AG09319 (cell line): ENCODE measurements at regions not wholly inside any gene's neighbourhood (a gene's known extent, or its start where the extent isn't known, plus 50 kb on each side); places are given as distances from the start of the nearest gene placed in this dataset.

Experiments used
- DNase-seq: peaks from one replicate; pipeline ENCODE4 v3.0.0-alpha.2; 2010; ENCODE audit warnings: low read depth; ENCODE audit errors: extremely low read depth
- TF ChIP-seq, protein P1 (sequence below): IDR thresholded peaks from 2 replicates; pipeline ENCODE4 v1.5.1; 2011; ENCODE audit warnings: low read depth, mild to moderate bottlenecking, inconsistent platforms, low read length, moderate library complexity

DNA sequence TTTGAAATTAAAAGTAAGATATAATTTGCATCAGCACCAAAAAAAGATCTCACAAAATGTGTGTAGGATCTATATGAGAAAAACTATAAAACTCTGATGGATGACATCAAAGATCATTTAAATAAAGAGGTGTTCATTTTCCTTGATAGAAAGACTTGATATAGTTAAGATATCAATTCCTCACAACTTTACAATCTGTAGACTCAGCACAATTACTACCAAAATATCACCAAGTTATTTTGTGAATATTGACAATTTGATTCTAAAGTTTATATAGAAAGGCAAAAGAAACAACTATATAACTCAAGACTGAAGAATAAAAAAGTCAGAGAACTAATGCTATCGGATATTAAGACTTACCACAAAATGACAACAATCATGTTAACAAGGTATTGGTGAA lies 638.9 kb downstream of the HS3ST4 start:
- DNase-seq = no peak
- TF ChIP-seq, protein P1, sequence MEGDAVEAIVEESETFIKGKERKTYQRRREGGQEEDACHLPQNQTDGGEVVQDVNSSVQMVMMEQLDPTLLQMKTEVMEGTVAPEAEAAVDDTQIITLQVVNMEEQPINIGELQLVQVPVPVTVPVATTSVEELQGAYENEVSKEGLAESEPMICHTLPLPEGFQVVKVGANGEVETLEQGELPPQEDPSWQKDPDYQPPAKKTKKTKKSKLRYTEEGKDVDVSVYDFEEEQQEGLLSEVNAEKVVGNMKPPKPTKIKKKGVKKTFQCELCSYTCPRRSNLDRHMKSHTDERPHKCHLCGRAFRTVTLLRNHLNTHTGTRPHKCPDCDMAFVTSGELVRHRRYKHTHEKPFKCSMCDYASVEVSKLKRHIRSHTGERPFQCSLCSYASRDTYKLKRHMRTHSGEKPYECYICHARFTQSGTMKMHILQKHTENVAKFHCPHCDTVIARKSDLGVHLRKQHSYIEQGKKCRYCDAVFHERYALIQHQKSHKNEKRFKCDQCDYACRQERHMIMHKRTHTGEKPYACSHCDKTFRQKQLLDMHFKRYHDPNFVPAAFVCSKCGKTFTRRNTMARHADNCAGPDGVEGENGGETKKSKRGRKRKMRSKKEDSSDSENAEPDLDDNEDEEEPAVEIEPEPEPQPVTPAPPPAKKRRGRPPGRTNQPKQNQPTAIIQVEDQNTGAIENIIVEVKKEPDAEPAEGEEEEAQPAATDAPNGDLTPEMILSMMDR = no peak

DNA sequence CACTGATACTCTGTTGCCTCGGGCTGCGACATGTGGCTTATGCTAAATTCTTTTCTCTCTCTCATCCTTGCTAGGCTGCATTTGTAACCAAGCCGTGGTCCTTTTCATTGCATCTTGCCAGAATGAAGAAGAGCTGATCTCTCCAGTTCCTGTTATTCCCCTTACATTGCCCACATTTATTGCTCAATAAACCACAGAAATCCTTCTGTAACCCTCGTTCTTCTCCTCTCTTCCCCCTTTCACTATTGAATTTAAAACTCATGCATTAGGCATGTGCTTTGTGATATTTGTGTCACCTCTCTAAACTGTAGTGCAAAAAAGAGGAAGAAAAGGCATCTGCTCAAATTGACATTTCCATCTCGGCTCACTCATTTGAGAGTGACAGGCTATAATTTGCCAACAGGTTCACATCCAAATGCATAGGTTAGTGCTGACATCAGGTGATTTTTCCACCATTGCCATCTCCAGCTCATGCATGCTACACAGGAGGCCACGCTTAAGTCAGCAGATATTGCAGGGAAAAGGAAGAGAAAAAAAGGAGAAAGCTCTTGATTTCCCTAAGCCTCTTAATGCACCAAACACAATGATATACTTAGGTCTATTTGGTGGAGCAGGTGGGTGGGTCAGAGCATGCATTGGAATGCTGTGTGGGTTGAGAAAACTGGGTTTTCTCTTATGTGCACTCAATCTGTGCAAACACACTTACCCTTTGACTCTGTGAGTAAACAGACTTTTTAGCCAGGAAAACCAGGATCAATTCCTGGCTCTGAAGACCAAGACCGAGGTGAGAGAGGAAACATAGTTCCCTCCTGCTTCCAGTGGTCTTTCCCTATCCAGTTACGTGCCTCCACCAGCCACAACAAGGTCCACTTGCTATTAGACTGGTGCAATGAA lies 642.7 kb downstream of the HS3ST4 start:
- no peak for DNase-seq
- TF ChIP-seq, protein P1 = no peak

DNA sequence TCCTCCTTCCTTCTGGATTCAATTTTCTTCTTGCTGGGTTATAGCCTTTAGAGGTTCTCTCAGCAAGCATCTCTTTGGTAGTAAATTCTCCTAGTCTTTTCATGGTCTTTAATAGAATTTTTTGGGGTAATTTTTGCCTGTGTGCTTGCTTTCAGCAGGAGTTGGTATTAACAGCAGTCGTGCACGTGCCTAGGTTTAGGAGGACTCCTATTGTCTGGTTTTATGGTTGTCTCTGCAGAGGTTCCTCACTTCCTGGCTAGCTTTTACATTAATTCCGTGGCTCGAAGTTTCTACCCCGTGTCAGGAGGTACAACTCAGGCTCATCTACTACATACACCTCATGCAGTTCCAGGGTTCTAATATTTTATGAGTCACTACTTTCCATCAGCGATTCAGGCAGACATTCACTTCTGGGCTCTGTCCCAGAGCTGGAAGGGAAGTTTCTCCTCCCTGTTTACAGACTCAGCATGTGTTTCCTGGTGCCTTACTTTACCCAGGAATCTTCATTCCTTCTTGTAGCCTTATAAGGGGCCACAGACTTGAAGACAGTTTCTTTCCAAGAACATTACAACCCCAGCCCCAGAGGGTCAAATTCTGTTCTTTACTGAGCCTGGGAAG lies 643.6 kb downstream of the HS3ST4 start:
- DNase-seq = no peak
- TF ChIP-seq, protein P1 = no peak

DNA sequence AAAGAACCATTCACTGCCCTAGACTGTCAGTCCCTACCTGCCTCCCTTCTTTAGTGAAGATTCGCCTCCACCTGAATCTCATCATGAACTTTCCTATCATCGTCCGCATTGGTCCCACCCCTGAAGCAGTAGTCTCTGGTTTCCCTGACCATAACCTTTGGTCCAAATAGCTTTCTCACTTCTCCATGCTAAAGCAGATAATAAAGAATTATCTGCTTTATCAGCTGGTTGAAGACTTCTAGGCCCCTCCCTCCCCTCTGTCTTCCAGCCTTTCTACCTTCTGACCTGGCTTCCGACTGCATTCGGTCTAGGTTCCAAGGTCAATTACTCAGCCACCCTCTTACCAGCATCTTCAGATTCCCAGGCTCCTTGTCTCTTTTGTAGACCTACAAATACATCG lies 650.9 kb downstream of the HS3ST4 start:
- DNase-seq = no peak
- TF ChIP-seq, protein P1 = no peak

DNA sequence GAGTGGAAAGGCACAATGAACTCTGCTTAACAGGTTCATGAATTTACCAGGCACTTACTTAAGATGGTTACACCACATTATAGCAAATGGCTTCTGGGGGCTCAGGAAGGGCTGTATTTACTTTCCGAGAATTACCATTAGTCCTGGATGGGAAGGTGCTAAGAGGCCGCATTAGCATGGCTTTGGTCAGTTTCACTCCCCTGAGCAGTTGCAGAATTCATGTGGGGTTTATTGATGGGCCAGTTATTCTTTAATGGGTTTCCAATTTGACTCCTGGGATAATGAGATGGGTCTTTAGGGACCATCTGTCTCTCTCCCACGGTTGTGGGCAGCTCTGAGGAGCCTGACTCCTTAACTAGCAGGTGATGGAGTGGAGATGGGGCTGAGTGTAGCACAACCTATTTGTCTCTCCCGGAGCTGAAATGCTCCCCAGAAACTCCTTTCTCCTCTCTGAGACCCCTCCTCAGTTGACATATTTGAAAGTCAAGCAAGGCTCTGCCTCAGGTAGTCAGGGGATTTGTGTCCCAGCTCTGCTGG lies 652.5 kb downstream of the HS3ST4 start:
- no peak for DNase-seq
- TF ChIP-seq, protein P1 = no peak

DNA sequence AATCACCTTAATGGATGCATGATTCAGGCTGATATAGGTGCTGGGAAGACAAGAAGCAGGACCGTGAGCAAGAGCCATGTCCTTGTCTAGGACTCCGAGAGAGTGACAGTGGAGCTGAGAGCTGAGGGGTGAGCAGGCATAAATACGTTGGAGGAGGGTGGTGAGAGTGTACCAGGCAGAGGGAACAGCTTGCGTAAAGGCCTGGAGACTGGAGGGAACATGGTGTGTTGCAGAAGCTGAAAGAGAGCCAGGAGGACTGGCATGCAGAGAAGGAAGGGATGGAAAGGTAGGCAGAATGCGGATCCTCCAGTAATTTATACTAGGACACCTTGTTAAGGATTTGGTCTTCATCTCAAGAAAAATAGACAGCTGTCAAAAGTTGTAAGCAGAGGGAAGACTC lies 653.2 kb downstream of the HS3ST4 start:
- TF ChIP-seq, protein P1 = no peak
- DNase-seq = no peak

DNA sequence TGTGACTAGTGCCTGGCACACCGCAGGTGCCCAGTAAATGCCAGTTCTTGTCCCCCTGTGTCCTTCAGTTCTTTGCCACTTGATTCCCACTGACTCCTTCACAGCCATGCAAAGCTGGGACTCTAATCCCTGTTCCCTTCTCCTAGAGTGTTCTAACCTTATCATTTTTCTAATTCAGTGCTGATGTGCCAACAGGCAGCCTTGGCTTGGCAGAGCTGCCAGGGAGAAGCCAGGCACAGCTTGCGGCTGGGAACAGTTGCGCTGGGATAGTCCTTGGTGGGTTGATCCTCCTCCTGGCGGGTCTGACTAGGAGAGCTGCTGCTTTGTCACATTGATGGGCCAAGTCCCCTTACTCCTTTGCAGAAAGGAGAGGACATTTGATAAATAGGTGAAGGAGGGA lies 654.2 kb downstream of the HS3ST4 start:
- DNase-seq = no peak
- TF ChIP-seq, protein P1 = no peak
